ENCODE measurements at regions not wholly inside any gene's neighbourhood (a gene's known extent, or its start where the extent isn't known, plus 50 kb on each side); places are given as distances from the start of the nearest gene placed in this dataset.

DNA sequence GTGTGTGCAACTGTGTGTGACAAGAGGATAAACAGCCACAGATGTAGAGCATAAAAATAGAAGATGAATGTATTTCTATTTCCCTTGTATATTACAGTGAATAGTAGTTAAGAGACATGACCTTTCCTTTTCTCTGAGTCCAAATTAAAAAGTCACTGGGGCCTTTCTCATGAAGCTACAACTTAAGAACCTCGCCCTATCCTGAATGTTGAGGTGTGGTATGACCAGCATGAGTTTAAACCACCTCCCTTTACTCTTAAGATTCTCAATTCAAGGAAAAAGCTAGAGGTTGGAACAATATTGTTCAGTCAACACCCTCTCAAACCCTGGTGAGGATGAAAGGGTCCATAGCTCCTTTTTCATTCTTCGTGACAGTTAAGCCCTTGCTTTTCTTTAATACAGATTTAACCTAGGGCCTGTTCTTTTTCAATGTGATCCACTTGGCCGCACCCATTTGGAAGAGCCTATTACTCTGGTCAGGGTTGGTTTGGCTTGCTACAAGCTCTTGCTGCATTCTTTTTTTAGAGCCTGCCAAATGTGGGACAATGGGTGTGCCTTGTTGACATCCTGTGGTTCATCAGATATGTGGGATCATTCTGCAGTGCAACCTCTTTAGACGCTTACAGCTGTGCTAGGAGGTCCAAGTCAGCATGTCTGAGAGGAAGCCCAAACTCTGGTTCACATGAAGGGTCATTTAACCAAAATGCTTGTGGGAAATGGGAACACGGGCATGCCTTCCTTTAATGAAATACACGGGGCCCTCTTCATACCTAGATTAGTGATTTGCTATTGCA lies 290.0 kb downstream of the HAO1 start:
- peak; percentile 52 for ATAC-seq
- TF ChIP-seq, protein P1, sequence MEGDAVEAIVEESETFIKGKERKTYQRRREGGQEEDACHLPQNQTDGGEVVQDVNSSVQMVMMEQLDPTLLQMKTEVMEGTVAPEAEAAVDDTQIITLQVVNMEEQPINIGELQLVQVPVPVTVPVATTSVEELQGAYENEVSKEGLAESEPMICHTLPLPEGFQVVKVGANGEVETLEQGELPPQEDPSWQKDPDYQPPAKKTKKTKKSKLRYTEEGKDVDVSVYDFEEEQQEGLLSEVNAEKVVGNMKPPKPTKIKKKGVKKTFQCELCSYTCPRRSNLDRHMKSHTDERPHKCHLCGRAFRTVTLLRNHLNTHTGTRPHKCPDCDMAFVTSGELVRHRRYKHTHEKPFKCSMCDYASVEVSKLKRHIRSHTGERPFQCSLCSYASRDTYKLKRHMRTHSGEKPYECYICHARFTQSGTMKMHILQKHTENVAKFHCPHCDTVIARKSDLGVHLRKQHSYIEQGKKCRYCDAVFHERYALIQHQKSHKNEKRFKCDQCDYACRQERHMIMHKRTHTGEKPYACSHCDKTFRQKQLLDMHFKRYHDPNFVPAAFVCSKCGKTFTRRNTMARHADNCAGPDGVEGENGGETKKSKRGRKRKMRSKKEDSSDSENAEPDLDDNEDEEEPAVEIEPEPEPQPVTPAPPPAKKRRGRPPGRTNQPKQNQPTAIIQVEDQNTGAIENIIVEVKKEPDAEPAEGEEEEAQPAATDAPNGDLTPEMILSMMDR (IDR thresholded peaks at IDR 0.05) = no peak
- intact Hi-C loops (cut with DNase I) = no loop called here
- Histone ChIP-seq H3K27me3 (no peaks in the 10 kb centered on the region), H3K36me3 (no peaks in the 10 kb centered on the region), H3K4me1 (no peaks in the 10 kb centered on the region), H3K9me3 (no peaks in the 10 kb centered on the region), H3K27ac (no peak overlapping the region), H3K4me3 (no peak overlapping the region)
- DNase-seq = no peak

DNA sequence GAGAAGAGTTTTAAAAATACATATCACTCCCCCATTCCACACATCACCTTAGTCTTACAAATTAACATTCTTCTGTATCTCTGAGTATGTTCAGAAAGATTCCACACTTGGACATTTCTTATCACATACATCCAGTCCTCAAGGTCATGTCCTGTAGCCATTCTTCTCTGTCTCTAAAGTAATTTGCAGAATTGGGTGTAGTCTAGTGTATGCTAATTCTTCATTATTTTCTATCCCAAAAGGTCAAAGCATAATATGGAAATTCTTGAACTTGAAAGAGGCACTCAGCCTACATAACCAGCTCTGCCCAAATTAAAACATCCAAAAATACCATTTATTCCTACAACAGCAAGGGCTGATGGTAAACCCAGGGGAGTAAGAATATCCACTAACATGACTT lies 286.0 kb downstream of the HAO1 start:
- intact Hi-C loops (cut with DNase I) = no loop called here

DNA sequence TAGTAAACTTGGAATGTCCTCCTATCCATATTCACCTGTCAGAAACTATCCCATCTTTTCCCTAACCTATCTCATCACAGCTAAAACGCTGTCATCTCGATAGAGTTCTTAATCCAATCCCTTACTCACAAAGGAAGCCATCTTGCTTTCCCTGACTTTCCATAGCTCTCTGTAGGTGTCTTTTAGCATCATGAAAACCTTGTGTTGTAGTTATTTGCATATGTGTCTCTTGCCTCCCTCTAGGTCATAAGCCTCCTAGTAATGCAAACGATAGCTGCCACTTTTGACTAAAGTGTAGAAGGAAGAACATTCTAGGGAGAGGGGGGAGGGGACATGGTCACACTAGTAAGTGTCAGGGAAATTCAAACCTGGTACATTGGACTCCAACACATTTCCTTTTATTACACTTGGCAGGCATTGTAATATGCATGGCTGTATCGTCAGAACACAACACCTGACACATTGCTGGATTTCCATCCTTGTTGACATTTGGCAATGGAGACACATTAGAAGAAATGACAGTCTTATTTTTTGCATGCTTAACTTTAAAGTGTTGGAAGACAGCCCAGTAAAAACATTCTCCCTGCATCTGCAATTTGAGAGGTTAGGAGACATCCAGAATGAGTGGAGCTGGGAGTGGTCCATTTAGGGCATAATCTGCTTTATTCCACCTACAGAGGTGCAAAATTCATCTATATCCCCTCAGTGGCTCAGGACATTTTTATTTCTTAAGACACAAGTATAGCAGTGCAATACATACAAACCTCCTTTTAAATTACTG lies 283.4 kb downstream of the HAO1 start:
- no peak for DNase-seq
- no peaks in the 10 kb centered on the region for H3K9me3 ChIP-seq
- H3K27me3 ChIP-seq = no peaks in the 10 kb centered on the region
- ATAC-seq = no peak
- no peaks in the 10 kb centered on the region for H3K36me3 ChIP-seq
- intact Hi-C loops (cut with DNase I) = no loop called here
- TF ChIP-seq, protein P1 (IDR thresholded peaks at IDR 0.05) = no peak
- H3K4me1 ChIP-seq = no peaks in the 10 kb centered on the region
- H3K27ac ChIP-seq = no peak overlapping the region
- H3K4me3 ChIP-seq = no peak overlapping the region

More for the DNA sequence above, 286.0 kb downstream of the HAO1 start:
- ATAC-seq (no peak), DNase-seq (no peak)
- H3K36me3 ChIP-seq = no peaks in the 10 kb centered on the region
- TF ChIP-seq, protein P1 (IDR thresholded peaks at IDR 0.05) = no peak
- H3K4me1 ChIP-seq = no peaks in the 10 kb centered on the region
- no peaks in the 10 kb centered on the region for H3K27me3 ChIP-seq
- H3K9me3 ChIP-seq = no peaks in the 10 kb centered on the region
- H3K4me3 ChIP-seq = no peak overlapping the region
- no peak overlapping the region for H3K27ac ChIP-seq

DNA sequence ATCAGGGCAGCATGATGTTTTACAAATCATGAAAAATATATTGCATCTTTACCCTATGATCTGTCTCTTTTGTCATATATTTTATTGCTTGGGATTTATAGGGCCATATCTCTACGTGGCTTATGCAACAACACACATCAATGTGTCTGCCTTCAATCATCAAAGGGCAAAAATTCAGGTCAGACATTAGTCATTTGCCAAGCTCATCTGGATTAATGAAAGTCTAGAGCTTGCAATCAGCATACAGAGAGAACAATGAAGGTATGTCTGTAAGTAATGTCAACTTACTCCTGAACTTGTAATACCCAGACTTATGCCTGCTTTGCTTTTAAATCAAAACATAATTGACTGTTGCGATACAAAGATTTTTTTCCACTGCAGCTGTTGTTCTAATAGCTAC lies 282.7 kb downstream of the HAO1 start:
- H3K9me3 ChIP-seq = no peaks in the 10 kb centered on the region
- H3K36me3 ChIP-seq = no peaks in the 10 kb centered on the region
- H3K27ac ChIP-seq = no peak overlapping the region
- ATAC-seq (no peak), DNase-seq (no peak)
- no peaks in the 10 kb centered on the region for H3K4me1 ChIP-seq
- no peak overlapping the region for H3K4me3 ChIP-seq
- TF ChIP-seq, protein P1 (IDR thresholded peaks at IDR 0.05) = no peak
- intact Hi-C loops (cut with DNase I) = no loop called here
- no peaks in the 10 kb centered on the region for H3K27me3 ChIP-seq

DNA sequence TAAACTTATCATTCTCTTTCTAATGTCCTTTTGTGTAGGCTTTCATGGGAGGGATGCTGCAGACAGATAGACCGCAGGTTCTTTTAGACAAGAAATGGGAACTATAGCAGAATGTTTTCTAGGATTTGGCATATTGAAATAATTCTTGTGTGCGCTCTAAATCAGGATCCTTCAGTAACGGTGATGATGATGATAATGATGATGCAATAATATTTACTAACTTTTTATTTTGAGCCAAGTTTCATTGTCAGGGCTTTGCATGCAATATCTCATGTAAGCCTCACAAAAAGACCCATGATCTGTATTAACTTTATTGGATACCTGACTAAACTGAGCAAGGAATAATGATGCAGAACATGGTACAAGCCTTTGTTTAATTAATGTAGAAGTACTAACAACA lies 280.1 kb downstream of the HAO1 start:
- no peak for ATAC-seq
- H3K4me1 ChIP-seq = no peaks in the 10 kb centered on the region
- TF ChIP-seq, protein P1 (IDR thresholded peaks at IDR 0.05) = no peak
- no peak overlapping the region for H3K4me3 ChIP-seq
- H3K9me3 ChIP-seq = no peaks in the 10 kb centered on the region
- no peaks in the 10 kb centered on the region for H3K36me3 ChIP-seq
- DNase-seq = no peak
- intact Hi-C loops (cut with DNase I) = no loop called here
- no peak overlapping the region for H3K27ac ChIP-seq
- H3K27me3 ChIP-seq = no peaks in the 10 kb centered on the region

Data from upper lobe of right lung (tissue), 1 donor.